ENCODE measurements at regions not wholly inside any gene's neighbourhood (a gene's known extent, or its start where the extent isn't known, plus 50 kb on each side); places are given as distances from the start of the nearest gene placed in this dataset.

- TF ChIP-seq CTCF (IDR thresholded peaks at IDR 0.05) (no peak), POLR2A (IDR thresholded peaks at IDR 0.05) (no peak), POLR2AphosphoS5 (IDR thresholded peaks at IDR 0.05) (no peak)
Measured at GRCh38 chr12:13304924-13305323, 108.4 kb downstream of the EMP1 start.
